Activated CD4-positive, alpha-beta T cell treated with anti-CD3 and anti-CD28 coated beads for 24 hours (primary cell): ENCODE measurements at regions not wholly inside any gene's neighbourhood (a gene's known extent, or its start where the extent isn't known, plus 50 kb on each side); places are given as distances from the start of the nearest gene placed in this dataset.
"Not testable (repeated sequence)": the region's sequence is repeated elsewhere in the genome, so short reads cannot be mapped to it uniquely, and the experiment has no call there.

Experiments
- DNase-seq, 2 donors: peaks; one replicate each; pipeline ENCODE4 v3.0.0-alpha.2; 2020; ENCODE audit warnings: low read depth in 2 of 2

- not testable (repeated sequence) for DNase-seq
These were observed 51.0 kb downstream of the NPIPB11 start for GRCh38 chr16:29355339-29356059.

GRCh38 chr16:29354449-29354848 is 52.1 kb downstream of the NPIPB11 start:
- DNase-seq = not testable (repeated sequence)

GRCh38 chr16:29352617-29352999 is 53.9 kb downstream of the NPIPB11 start:
- DNase-seq = not testable (repeated sequence)

DNA sequence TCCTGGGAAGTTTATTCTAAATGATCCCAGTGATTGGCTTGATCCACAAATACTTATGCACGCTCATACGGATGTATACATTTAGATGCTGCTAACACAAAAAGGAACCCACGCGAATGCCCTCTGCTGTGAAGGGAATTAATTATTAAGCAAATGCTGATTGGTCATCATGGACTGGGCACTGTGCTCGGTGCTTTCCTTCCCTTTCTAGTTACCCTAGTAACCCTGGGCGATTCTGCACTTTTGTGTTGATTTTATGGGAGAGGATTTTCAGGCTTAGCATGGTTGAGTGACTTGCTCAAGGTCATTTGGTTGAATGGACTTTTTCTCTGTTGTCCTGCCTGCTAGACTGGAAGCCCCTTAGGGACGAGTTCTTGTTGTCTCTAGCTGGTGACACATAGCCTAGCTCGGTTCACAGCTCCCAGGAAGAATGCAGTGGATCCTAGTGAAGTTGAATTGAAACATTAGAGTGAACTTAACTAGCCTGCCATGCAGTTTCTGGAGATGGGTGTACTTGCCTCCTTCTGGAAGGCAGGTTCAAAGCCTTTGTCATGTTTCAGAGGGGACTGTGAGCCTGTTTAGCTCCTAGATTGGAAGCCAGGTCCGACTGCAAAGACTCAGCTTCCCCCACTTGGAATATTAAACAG is 54.4 kb downstream of the NPIPB11 start:
- DNase-seq = not testable (repeated sequence)

DNA sequence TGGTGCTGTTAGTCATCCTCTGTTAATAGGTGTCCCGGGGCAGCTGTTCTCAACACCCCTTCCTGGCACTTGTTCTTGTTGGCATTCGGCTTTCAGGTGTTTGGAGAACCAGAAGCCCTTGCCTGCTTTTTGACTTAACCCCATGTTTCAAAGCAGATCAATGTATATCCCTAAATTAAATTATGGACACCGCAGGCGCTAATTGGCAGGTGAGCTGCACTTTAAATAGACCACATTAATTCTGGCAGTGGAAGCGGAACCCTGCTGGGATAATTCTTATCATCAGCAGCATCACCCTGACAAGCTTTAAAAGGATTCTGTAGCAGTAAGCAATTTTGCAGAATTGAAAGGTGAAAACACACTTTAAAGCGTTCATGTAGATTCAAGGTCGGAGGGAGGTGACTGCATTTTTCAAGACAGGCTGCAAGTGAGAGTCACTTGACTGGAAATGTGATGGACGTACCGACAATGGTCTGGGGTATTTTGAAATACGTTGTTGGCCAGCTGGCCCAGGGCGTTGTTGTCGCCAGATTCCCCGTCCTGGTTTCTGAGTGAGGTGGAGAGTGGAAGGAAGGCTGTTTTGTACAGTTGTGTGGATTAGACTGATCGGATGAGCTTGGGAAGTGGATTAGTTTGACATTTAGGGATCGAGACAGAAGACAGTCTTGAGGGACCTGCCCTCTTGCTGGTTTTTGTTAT is 55.1 kb downstream of the NPIPB11 start:
- not testable (repeated sequence) for DNase-seq

GRCh38 chr16:29349966-29350365 is 56.5 kb downstream of the NPIPB11 start:
- DNase-seq = not testable (repeated sequence)

GRCh38 chr16:29348748-29349147 is 57.8 kb downstream of the NPIPB11 start:
- not testable (repeated sequence) for DNase-seq

- DNase-seq = not testable (repeated sequence)
These were observed 58.3 kb downstream of the NPIPB11 start for GRCh38 chr16:29348123-29348690.

DNA sequence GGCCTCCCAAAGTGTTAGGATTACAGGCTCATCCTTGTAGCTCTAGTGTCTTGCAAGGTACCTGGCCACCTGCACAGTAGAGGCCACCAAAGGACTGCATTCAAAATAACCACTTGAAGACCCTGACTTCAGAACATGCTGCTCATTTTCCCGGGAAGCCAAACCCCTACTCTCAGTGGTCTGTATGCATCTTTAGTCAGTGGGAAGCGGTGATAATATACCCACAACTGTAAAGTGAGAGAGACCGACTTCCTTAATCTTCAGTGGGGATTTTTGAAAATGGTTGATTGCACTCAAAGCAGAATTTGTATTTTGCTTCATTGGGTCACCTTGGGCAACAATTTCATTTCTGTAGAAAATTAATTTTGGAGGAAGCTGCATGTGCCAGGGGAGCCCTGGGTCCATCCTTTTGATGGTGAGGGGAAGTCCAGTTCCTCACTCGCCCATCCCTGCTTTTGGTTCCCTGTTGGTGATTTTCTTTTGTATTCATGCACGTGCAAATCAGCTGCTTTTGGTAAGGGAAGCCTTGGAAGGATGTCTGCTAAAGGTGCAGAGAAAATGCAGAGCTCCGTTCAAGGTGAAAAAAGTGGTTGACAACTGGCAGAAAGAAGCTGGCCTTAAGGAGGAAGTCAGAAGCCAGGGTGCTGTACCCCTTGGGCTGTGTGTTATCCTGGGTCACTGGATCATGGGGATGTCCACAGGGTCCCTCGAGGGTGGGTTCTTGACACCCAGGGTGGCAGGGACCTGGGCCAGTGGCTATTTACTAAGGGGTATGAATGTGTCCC is 59.5 kb downstream of the NPIPB11 start:
- not testable (repeated sequence) for DNase-seq

- not testable (repeated sequence) for DNase-seq
These were observed 60.3 kb downstream of the NPIPB11 start for GRCh38 chr16:29346203-29346602.

GRCh38 chr16:29342937-29343336 is 63.6 kb downstream of the NPIPB11 start:
- DNase-seq = not testable (repeated sequence)

DNA sequence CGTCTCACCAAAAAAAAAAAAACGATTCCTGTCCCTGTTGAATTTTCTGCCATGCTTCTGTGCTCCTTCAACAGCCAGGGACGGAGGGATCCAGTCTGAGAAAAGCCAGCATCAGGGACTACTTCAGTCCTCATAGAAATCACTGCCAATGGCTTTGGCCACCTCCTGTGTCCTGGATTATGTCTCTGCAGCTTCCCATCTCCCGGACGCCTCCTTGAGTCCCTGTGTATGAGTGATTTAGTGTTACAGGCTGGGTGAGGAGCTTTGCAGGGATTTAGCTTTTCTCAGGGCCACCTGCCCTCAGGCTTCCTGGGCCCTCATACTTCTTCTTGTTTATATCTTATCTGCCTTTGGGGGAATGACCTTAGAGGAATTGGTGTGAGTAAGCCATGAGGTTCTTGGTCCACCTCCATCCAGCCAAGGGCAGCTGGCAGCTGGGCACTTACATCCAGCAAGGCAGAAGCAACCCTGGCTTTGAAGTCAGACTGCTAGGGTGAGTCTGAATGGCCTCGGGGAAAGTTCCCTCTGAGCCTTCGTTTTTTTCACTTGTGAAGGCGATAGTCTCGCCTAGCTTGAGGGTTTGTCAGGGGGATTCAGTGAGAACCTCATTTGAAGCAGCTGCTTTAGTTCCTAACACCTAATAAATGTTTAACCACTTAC is 65.6 kb downstream of the NPIPB11 start:
- DNase-seq = not testable (repeated sequence)

GRCh38 chr16:29340235-29340634 is 66.3 kb downstream of the NPIPB11 start:
- DNase-seq = not testable (repeated sequence)

DNA sequence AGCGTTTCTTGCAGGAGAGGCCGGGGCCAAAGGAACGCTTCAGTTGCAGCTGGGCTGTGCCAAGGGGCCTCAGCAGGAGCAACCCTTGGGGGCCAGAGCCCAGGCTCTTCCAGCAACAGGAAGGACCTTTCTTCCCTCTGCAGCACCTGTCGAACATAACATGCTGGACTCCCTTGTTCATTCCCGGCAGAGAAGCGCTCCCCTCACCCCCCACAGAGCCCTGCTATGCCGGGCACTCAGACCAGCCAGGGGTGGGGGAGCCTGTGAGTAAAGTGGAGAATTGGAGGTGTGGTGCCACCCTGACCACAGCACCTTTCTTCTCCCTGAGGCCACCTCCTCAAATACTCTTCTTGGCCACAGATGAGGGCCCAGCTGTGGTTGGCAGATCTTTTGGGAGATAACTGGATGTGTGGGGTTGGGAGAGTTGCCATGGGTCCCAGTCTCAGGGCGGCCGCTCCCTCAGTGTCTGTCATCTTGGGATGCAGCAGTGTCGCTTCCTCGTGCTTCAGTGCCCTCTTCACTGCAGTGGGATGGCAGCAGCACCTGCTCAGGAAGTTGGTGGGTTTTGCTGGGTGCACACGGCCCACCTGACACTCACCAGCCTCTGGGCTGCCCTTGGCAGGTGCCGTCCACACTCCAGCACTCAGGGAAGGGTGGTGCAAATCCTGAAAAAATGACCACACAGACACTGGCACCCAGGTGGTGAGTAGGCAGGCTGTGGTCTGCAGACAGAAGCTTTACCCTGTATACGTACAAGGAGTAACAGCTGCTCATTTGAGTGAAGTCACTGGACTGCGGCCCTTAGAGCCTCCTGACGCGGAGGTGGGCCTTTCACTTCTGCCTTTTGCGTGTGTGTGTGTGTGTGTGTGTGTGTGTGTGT is 67.5 kb downstream of the NPIPB11 start:
- DNase-seq = not testable (repeated sequence)

DNA sequence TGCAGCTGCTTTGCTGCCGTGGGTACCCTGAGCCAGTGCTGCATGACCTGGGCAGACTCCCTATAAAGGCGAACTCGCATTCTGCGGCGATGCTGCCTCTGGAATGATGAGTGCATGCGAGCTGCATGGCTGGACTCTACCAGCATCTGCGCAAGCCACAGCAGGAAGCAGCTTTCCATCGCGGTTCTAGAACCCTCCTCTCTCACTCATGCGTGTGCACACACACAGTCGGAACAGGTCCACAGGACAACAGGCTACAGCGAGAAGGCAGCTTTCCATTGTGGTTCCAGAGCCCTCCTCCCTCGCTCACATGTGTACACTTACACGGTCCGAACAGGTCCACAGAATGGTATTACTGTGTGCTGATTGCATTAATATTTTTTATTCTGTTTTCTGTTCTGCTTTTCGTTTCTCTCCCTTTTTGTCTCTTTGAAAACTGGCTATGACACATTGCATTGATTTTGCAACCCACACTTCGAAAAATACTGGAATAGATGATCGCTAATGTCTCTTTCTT is 69.1 kb downstream of the NPIPB11 start:
- DNase-seq = not testable (repeated sequence)

DNA sequence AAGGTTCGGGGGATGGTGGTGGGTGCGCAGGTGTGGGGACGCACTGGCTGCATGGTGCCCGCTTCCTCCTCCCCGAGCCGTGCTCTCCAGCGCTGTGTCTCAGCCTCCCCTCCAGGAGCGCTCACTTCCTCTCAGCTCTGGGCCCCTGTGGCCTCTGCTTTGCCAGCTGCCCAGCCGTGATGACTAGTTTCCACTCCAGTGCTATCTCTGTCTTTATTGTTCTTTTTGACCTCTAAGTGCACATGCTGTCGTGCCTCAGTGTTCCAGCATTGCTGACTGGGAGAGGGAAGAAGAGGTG is 71.0 kb downstream of the NPIPB11 start:
- DNase-seq = not testable (repeated sequence)

- DNase-seq = not testable (repeated sequence)
These were observed 71.5 kb downstream of the NPIPB11 start for GRCh38 chr16:29334776-29335548.

DNA sequence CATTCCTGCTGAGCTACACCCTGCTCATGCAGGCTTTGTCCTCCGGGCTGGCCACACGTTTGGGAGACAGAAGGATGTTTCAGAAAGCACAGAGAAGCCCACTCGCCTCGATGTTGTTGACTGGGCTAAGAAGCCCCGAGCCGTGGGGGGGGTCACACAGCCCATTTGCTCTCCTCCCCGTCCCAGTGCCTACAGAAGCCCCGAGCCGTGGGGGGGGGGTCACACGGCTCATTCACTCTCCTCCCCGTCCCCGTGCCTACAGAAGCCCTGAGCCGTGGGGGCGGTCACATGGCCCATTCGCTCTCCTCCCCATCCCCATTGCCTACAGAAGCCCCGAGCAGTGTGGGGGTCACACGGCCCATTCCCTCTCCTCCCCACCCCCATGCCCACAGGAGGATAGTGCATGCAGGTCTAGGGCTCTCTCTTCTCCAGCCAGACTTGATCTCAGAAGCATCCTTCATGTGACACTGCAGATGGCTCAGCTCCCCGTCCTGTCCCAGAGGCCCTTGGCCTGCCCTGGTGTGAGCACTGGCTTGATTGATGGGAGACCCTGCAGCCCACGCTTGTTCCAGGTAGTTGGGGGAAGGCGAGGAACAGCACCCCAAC is 72.9 kb downstream of the NPIPB11 start:
- not testable (repeated sequence) for DNase-seq

DNA sequence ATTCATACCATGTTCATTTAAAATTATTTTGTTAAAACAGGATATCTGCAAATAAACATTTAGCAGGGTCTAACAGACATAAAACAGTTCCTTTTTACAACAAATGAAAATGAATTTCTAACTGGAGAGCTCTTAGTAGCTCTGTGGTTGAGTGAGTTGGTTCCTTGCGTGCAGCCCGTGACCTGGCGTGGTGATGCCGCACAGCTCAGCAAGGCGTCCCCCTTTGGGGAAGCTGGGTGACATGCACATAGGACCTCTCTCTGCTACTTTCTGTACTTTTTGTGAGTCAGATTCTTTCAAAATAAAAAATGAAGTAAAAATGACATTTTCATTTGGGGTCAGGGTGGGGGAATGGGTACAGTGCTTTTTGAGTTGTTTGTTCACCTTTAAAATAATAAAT is 75.9 kb downstream of the NPIPB11 start:
- not testable (repeated sequence) for DNase-seq
